ENCODE measurements at regions not wholly inside any gene's neighbourhood (a gene's known extent, or its start where the extent isn't known, plus 50 kb on each side); places are given as distances from the start of the nearest gene placed in this dataset.

GRCh38 chr15:80325206-80325605 is 73.2 kb upstream of the CTXND1 start:
- no peaks in the 10 kb centered on the region for H3K36me3 ChIP-seq (replicated peaks in 1 of 2)
- 48 to 55% (median 51%) methylated on average over 8 of the region's 8 CpGs for WGBS, 4 donors
- no peak overlapping the region for H3K4me3 ChIP-seq
- H3K27ac ChIP-seq, result no peak overlapping the region
- no peak for TF ChIP-seq POLR2A (IDR thresholded peaks at IDR 0.05)
- TF ChIP-seq, protein P1, sequence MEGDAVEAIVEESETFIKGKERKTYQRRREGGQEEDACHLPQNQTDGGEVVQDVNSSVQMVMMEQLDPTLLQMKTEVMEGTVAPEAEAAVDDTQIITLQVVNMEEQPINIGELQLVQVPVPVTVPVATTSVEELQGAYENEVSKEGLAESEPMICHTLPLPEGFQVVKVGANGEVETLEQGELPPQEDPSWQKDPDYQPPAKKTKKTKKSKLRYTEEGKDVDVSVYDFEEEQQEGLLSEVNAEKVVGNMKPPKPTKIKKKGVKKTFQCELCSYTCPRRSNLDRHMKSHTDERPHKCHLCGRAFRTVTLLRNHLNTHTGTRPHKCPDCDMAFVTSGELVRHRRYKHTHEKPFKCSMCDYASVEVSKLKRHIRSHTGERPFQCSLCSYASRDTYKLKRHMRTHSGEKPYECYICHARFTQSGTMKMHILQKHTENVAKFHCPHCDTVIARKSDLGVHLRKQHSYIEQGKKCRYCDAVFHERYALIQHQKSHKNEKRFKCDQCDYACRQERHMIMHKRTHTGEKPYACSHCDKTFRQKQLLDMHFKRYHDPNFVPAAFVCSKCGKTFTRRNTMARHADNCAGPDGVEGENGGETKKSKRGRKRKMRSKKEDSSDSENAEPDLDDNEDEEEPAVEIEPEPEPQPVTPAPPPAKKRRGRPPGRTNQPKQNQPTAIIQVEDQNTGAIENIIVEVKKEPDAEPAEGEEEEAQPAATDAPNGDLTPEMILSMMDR (IDR thresholded peaks at IDR 0.05), result no peak
- DNase-seq, result peak in 1 of 7 donors; percentile 15
- intact Hi-C loops (cut with DNase I), result no loop called here
- no peaks in the 10 kb centered on the region for H3K9me3 ChIP-seq (replicated peaks in 1 of 3)
- peaks cover 0 to 4% of the 10 kb centered on the region in 2 donors for H3K4me1 ChIP-seq (replicated peaks in 1 of 2)
- no peaks in the 10 kb centered on the region for H3K27me3 ChIP-seq

- WGBS, 4 donors, result 85 to 93% (median 91%) methylated on average over 2 of the region's 2 CpGs
- intact Hi-C loops (cut with DNase I), result no loop called here
Measured at GRCh38 chr15:80326270-80326669, 74.3 kb upstream of the CTXND1 start.

DNA sequence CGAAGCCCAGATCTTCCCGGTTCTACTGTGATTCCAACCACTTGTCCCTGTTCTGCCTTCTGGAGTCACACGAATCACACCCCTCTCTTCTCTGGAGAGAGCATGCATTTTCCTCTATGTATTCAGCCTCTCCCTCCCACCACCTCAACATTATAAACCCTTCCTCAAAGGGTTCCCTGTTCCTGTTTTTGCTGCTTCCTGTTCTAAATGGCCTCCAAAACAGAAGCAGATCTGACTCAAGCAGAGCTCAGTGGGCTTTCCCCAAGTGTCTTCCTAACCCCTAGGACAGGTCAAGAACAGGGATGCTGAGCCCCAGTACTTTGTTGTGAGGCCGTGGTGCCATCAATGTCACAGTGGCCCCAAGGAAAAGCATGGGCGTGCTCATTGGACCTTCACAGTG is 75.7 kb upstream of the ARNT2 start:
- Histone ChIP-seq H3K4me3 (no peak overlapping the region), H3K27me3 (no peaks in the 10 kb centered on the region), H3K36me3 (replicated peaks in 1 of 2) (no peaks in the 10 kb centered on the region), H3K27ac (no peak overlapping the region), H3K4me1 (replicated peaks in 1 of 2) (peaks cover 0 to 4% of the 10 kb centered on the region in 2 donors), H3K9me3 (replicated peaks in 1 of 3) (no peaks in the 10 kb centered on the region)
- DNase-seq, result no peak
- TF ChIP-seq, protein P1 (IDR thresholded peaks at IDR 0.05), result no peak
- no peak for TF ChIP-seq POLR2A (IDR thresholded peaks at IDR 0.05)
- intact Hi-C loops (cut with DNase I), result no loop called here
- WGBS, 4 donors, result 61 to 89% (median 80%) methylated on average over 4 to 5 of the region's 5 CpGs

More at GRCh38 chr15:80326270-80326669, 74.3 kb upstream of the CTXND1 start:
- Histone ChIP-seq H3K9me3 (replicated peaks in 1 of 3) (no peaks in the 10 kb centered on the region), H3K4me1 (replicated peaks in 1 of 2) (peaks cover 0 to 4% of the 10 kb centered on the region in 2 donors), H3K4me3 (no peak overlapping the region), H3K27ac (no peak overlapping the region), H3K27me3 (no peaks in the 10 kb centered on the region), H3K36me3 (replicated peaks in 1 of 2) (no peaks in the 10 kb centered on the region)
- DNase-seq, result no peak
- TF ChIP-seq, protein P1 (IDR thresholded peaks at IDR 0.05), result no peak
- no peak for TF ChIP-seq POLR2A (IDR thresholded peaks at IDR 0.05)

GRCh38 chr15:80331886-80332406 is 72.2 kb upstream of the ARNT2 start:
- Histone ChIP-seq H3K27ac (no peak overlapping the region), H3K27me3 (no peaks in the 10 kb centered on the region), H3K4me3 (no peak overlapping the region), H3K9me3 (replicated peaks in 1 of 3) (no peaks in the 10 kb centered on the region), H3K4me1 (replicated peaks in 1 of 2) (no peaks in the 10 kb centered on the region), H3K36me3 (replicated peaks in 1 of 2) (no peaks in the 10 kb centered on the region)
- DNase-seq, result no peak
- 89 to 94% (median 93%) methylated on average over 23 to 28 of the region's 28 CpGs for WGBS, 4 donors
- TF ChIP-seq, protein P1 (IDR thresholded peaks at IDR 0.05), result no peak
- no peak for TF ChIP-seq POLR2A (IDR thresholded peaks at IDR 0.05)
- intact Hi-C loops (cut with DNase I), result no loop called here
